OCI-LY7 (cell line): ENCODE measurements at regions not wholly inside any gene's neighbourhood (a gene's known extent, or its start where the extent isn't known, plus 50 kb on each side); places are given as distances from the start of the nearest gene placed in this dataset.

Experiments used
- CTCF ChIP-seq: fragments of 200-600 bp; sonication (generic); conservative IDR thresholded peaks from 2 replicates; pipeline ENCODE4 v1.5.1; 2014; ENCODE audit warnings: mild to moderate bottlenecking, antibody characterized with exemption, low read length, moderate library complexity, mixed read lengths
- EZH2phosphoT487 ChIP-seq: fragments of 200-600 bp; sonication (generic); IDR thresholded peaks from 2 replicates; pipeline ENCODE4 v1.6.1; 2018; ENCODE audit warnings: low read depth, borderline replicate concordance, mild to moderate bottlenecking, mixed run types, antibody characterized with exemption, low read length, moderate library complexity, mixed read lengths

DNA sequence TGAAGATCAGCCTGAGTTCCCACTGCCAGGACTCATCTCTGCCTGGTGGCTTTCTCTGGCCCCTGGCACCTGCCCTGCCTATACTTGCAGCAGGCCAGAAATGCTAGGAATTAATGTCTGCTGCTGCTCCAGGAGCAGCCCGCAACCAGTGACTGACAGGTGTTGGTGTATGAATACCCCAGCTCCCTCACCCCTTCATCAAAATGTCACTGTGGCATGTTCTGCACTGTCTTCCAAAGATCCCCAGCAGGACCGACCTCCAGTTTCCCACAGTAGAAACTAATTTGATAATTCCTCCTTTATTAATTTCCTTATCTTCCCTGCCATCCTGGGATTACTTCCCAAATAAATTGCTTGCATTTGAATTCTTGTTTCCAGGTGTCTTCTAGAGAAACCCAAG, 425.4 kb downstream of the BCOR start:
- no peak for TF ChIP-seq CTCF
- no peak for TF ChIP-seq EZH2phosphoT487
